EH (cell line): ENCODE measurements at regions not wholly inside any gene's neighbourhood (a gene's known extent, or its start where the extent isn't known, plus 50 kb on each side); places are given as distances from the start of the nearest gene placed in this dataset.
"Not testable (repeated sequence)": the region's sequence is repeated elsewhere in the genome, so short reads cannot be mapped to it uniquely, and the experiment has no call there.

Experiments
- DNase-seq: peaks from one replicate; pipeline ENCODE4 v3.0.0-alpha.2; 2015; ENCODE audit warnings: low read depth

- DNase-seq: peak; percentile 36
Measured at GRCh38 chr6:144395014-144395413, 109.9 kb downstream of the UTRN start.

DNA sequence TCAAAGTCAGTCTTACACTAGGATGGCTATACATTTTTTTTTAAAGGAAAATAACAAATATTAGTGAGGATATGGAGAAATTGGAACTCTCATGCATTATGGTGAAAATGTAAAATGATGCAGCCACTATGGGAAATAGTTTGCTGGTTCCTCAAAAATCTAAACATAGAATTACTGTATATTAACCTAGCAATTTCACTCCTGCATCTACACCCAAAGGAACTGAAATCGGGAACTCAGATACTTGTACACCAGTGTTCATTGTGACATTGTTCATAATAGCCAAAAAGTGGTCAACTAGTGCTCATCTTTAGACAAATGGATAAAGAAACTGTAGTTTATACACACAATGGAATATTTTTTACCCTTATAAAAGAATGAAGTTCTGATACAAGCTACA is 110.7 kb downstream of the UTRN start:
- no peak for DNase-seq

DNA sequence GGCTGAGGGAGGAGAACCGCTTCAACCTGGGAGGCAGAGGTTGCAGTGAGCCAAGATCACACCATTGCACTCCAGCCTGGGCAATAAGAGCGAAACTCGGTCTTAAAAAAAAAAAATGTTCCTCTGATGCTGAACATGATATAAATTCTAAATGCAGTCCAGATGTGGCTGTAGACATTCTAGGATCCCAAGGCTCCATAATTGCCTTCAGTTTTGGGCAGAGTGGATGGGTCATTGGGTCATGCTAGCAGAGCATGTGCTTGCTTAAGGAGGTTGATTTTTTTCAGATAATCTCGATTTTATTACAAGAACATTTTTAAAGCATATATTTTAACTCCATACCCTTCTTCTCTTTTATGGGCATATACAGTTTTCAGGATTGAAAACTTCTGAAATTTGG is 112.0 kb downstream of the UTRN start:
- no peak for DNase-seq

GRCh38 chr6:144400321-144400720 is 115.2 kb downstream of the UTRN start:
- DNase-seq: no peak

DNA sequence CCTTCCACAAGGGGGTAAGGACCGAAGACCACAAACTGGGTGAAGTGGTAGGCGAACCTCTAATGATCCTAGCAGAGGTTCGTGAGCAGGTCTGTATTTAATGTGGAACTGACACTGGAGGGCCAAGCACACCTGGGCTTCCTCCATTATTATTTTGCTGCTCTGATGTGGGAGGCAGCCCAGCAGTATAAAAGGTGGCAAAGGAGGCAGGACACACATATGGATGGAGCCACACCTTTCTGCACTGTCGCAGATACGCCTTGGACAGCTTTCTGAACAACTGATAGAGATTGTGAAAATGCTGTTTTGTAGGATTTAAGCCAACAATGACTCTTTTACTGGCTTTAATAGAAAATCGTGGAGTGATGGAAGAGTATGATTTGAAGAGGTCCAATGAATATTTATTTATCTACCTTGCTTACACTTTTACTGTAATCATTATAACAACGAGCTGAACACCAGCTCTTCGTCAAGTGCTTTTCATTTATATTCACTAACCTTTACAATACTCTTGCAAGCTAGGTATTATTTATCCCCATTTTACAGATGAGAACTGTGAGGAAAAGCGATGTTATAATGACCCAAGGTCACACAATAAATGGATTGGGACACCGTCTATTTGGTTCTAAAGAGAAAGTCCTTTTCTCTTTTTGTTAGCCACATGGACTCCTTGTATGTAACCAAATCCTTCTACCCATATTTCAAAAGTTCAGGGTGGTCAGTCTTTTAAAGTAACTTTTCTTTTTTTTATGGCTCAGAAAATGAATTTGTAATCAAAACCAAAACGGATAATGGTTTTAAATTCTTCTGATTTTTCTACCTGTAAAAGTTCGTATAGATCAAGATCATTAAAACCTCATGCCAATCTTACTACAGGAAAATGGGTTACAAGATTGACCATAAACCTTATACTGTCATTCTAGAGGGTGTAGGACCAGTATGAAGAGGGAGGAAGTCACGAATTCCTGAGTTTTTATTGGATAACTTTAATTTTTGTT is 116.9 kb downstream of the UTRN start:
- DNase-seq: no peak

DNA sequence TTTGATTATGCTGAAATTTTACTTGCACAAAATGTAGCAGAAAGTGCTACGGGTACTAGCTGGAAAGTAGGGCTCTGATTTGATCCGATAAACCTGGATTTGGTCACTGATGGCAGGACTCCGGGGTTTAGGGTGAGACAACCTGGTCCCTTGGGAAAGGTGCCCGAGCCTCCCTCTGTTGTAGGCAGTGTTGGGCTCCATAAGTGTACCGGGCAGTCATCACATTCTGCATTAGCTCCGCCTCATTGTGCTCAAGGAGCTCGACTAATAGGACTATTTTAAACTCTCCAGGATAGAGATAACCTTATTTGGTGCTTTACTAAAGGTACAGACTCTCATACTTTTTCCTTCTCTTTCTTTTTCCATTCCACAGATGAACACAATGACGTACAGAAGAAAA is 117.6 kb downstream of the UTRN start:
- DNase-seq: no peak

DNA sequence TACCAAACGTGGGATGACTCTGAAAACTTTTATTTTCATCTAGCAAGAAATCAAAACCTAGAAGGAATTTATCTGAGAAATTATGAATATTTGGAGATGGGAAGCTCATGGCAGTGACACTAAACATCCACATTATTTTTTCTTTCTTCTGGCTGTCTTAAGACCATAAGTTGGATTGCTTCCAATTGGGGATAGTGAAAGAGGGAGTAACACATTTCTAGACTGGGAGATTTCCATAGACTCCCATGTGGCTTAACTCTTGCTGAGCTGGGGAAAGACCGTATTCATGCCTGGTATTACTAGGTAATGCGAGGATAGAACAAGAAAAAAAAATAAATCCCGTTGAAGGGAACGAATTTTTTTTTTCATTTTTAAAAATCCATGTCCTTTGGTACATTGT is 120.0 kb downstream of the UTRN start:
- DNase-seq: peak; percentile 24

DNA sequence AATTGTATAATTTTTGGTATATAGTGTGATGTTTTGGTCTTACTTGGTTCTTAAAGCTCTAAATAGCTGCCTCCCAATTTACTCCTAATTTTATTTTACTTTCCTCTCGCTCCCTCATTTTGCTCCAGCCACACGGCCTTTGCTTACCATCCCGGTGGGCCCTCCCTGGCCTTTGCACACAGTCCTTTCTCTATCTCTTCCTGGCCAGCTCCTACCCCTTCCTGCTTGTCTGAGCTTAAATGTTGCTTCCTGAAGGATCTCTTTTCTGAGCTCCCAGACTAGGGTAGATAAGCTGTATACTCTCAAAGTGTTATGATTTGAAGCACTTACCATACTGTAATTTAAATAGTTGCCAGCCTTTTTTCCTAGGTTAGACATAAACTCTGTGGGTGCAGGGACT is 121.7 kb downstream of the UTRN start:
- no peak for DNase-seq

GRCh38 chr6:144408161-144408560 is 123.0 kb downstream of the UTRN start:
- DNase-seq: no peak

DNA sequence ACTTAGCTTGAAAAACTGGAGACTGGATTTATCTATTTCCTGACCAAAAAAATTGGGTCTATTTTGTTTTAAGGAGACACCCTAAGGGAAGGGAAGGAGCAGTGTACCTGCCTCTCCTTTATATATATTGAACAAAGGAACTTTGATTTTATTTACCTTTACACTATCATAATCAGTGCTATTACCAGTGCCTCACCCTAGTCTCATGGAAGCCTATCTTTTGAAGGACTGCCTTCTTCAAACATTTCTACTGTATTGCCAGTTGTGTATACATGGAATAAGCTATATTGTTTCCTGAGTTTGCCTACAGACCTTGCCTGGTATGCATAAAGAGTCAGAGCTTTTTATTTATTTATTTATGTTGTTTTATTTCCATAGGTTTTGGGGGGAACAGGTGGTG is 124.9 kb downstream of the UTRN start:
- no peak for DNase-seq

GRCh38 chr6:144410574-144410973 is 125.4 kb downstream of the UTRN start:
- not testable (repeated sequence) for DNase-seq

DNA sequence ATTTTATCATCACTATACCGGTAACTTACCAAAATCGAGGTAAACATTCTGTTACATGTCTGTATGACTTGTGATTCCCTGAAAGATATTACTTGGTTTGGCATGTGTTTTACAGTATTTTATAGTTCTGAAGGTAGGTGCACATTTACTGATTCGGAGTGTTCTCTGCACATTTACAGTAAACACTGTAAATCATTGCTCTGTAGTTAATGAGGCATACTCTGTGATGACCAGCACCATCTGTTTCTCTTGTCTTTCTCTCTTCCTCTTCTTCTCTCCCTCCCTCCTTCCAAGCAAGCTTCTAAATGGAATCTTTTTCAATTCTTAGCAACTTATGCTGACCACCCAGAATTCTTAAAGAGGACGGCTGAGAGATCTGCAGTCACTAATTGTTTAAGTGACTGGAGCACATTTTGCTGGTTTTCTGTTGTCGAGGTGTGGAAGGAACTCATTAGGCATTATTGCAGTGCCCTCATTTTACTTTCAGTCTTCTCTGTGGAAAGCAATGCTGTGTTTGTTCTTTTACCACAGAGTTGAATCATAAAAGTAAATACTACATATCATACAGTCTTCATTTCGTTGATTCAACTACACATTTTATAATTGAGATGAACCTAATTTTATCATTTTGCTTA is 126.5 kb downstream of the UTRN start:
- peak; percentile 39 for DNase-seq

GRCh38 chr6:144413418-144413817 is 128.3 kb downstream of the UTRN start:
- DNase-seq: peak; percentile 20

GRCh38 chr6:144415014-144415413 is 129.9 kb downstream of the UTRN start:
- DNase-seq: peak; percentile 83

DNA sequence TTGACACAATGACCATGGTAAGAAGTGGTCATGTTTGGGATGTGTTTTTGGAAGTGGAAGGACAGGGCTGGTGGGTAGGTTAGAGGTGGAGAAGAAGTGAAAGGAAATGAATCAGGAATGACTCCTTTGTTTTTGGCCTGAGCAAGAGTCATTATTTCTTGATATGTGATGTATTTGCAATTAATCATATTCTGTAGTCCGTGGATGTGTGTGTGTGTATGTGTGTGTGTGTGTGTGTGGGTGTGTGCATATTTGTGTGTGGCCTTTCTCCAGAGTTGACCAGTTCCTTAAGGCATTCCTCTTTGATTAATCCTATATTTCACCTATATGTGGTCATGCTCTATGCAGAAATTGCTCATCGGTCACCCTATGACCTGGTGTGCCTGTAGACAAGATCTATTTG is 130.7 kb downstream of the UTRN start:
- peak; percentile 63 for DNase-seq

DNA sequence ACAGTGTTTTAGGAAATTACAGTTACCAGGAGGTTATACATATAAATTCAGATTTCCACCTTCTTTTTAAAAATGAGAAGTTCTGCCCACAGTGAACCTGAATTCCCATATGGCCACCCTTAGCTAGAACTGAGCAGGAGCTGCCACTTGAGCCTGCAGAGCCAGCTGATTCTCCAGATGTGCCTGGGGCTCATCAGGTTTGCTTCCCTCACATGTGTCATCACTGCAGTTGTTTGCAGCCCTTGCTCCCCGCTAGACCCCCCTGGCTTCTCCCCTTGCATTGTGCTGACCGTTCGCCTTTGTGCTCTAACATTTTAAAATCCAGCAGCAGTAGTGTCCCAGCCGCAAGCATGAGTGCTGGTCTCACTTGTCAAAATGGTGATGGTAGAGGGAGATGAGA is 131.1 kb downstream of the UTRN start:
- peak; percentile 21 for DNase-seq

DNA sequence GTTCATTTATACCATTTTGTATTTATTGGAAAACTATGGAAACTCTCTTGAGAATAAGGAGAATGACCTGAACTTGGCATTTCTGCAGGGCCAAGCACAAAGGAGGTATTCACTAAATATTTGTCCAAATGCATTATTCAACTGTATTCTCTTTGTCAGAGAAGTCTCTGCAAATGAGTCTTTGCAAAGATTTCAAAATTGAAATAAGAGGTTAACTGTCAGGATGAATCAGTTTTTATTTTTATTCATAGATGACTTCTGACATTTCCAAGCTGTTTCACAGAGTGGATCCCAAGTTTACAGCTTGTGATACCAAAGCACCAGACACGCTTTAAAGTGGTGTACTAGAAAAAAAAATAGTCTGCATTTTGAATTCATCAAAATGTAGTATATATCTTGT is 131.6 kb downstream of the UTRN start:
- DNase-seq: no peak

DNA sequence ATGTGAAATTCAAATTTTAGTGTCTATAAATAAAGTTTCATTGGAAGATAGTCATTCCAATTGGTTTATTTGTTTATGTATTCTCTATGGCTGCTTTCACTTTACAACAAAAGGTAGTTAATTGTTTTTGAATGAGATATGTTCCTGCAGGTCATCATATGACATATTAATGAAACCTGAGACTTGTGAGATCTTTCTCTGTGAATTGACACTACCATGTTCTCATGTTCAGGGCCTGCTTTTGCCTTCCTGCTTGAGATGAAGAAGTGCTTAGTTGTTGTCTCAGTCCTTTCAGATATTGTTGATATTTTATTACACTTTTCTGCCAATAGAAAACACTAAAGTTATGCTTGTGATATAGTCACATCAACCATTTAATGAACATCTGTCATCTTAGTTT is 132.5 kb downstream of the UTRN start:
- peak; percentile 28 for DNase-seq

DNA sequence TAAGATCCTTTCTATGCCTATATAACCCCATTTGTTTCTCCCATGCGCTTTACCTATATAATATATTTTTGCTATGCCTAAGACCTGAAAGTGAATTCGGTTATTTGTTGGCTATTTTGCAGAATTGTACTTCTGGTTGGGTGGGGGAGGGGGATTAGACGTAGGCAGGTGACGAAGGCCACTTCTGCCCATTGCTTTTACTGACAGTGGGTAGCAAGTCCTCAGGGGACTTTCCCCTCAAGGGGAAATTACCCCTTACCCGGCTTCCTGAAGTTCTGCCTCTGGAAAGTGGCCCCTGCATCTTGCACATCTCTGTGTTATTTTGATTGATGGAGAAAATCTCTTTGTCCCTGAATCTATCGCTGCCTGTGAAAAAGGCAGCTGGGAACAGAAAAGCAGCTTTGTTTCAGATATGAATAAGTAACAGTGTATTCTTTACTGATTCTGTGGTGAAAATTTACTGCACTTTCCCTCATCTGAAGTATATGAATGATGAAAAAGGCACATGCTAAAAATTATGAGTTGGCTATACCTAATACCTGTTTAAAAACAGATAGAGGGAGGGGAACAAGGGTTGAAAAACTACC is 133.9 kb downstream of the UTRN start:
- DNase-seq: no peak

DNA sequence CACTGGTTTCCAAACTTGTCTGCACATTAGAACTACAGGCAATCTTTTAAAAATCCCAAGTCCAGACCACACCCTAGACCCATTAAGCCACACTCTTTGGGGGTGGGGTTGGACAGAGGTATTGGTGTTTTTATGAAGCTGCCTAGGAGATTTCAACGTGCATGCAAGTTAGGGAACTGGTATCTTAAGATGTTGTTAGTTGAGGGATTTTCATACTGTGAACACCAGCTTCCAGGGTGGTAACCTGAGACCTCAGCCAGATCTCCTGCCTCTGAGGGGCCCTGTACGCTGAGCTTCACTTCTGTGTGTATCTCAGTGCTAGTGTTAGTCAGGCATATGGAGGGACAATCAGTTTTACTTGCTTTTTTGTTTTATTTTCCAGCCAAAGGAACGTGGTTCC is 138.0 kb downstream of the UTRN start:
- DNase-seq: no peak

DNA sequence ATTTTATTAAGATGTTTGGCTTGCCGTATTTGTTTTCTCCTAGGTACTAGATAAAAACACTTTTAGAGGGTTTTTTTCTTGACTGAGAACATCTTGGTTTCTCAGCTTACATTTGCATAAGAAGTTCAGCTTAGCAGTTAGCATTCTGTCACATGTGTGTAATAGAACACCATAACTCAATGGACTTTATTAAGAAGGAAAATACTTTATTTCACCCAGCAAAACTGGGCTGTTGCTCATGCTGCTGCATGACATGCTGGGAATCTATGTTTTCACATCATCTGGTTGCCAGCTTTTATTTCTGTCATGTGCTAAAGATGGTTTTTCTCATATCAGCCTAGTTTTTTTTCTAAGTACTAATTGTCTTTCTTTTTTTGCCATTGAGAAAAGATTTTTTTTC is 144.6 kb downstream of the UTRN start:
- DNase-seq: no peak

DNA sequence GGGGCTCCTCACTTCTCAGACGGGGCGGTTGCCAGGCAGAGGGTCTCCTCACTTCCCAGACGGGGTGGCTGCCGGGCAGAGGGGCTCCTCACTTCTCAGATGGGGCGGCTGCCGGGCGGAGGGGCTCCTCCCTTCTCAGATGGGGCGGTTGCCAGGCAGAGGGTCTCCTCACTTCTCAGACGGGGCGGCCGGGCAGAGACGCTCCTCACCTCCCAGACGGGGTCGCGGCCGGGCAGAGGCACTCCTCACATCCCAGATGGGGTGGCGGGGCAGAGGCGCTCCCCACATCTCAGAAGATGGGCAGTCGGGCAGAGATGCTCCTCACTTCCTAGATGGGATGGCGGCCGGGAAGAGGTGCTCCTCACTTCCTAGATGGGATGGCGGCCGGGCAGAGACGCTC is 148.3 kb downstream of the UTRN start:
- DNase-seq: not testable (repeated sequence)
